KMS-11 (cell line): ENCODE measurements at regions not wholly inside any gene's neighbourhood (a gene's known extent, or its start where the extent isn't known, plus 50 kb on each side); places are given as distances from the start of the nearest gene placed in this dataset.

Experiments
- H2AFZ ChIP-seq: fragments of 200-600 bp; sonication (generic); 2 replicates; pipeline ENCODE4 v1.6.1; 2016; ENCODE audit warnings: antibody characterized with exemption, mixed run types, low read depth
- H3K27ac ChIP-seq: fragments of 200-600 bp; sonication (generic); 2 replicates; pipeline ENCODE4 v1.6.1; 2016; ENCODE audit warnings: mild to moderate bottlenecking, mixed run types
- H3K27me3 ChIP-seq: fragments of 200-600 bp; sonication (generic); 2 replicates; pipeline ENCODE4 v1.6.1; 2017; ENCODE audit warnings: mild to moderate bottlenecking, low read depth, mixed run types, moderate library complexity; ENCODE audit not compliant: insufficient read depth
- H3K36me3 ChIP-seq: fragments of 200-600 bp; sonication (generic); 2 replicates; pipeline ENCODE4 v1.6.1; 2017; ENCODE audit warnings: mild to moderate bottlenecking, mixed run types; ENCODE audit not compliant: insufficient read depth
- H3K4me1 ChIP-seq: fragments of 200-600 bp; sonication (generic); 2 replicates; pipeline ENCODE4 v1.6.1; 2016; ENCODE audit warnings: mild to moderate bottlenecking, low read depth, mixed run types; ENCODE audit not compliant: poor library complexity, severe bottlenecking
- H3K4me2 ChIP-seq: fragments of 200-600 bp; sonication (generic); 2 replicates; pipeline ENCODE4 v1.7.0; 2016; ENCODE audit warnings: mild to moderate bottlenecking, mixed run types
- H3K4me3 ChIP-seq: fragments of 200-600 bp; sonication (generic); IDR thresholded peaks from 2 replicates; pipeline ENCODE4 v1.6.1; 2017; ENCODE audit warnings: low read depth, low read length, mixed read lengths; ENCODE audit not compliant: insufficient read depth
- H3K79me2 ChIP-seq: fragments of 200-600 bp; sonication (generic); 2 replicates; pipeline ENCODE4 v1.6.1; 2016; ENCODE audit warnings: low read depth, mixed run types; ENCODE audit not compliant: insufficient read depth
- H3K9ac ChIP-seq: fragments of 200-600 bp; sonication (generic); 2 replicates; pipeline ENCODE4 v1.6.1; 2016; ENCODE audit warnings: mild to moderate bottlenecking, mixed run types
- H4K20me1 ChIP-seq: fragments of 200-600 bp; sonication (generic); 2 replicates; pipeline ENCODE4 v1.6.1; 2016; ENCODE audit warnings: mild to moderate bottlenecking, mixed run types; ENCODE audit not compliant: insufficient read depth
- CTCF ChIP-seq: fragments of 200-600 bp; sonication (generic); conservative IDR thresholded peaks from 2 replicates; pipeline ENCODE4 v1.6.1; 2017; ENCODE audit warnings: low read depth, mild to moderate bottlenecking, antibody characterized with exemption, low read length, moderate library complexity, mixed read lengths

DNA sequence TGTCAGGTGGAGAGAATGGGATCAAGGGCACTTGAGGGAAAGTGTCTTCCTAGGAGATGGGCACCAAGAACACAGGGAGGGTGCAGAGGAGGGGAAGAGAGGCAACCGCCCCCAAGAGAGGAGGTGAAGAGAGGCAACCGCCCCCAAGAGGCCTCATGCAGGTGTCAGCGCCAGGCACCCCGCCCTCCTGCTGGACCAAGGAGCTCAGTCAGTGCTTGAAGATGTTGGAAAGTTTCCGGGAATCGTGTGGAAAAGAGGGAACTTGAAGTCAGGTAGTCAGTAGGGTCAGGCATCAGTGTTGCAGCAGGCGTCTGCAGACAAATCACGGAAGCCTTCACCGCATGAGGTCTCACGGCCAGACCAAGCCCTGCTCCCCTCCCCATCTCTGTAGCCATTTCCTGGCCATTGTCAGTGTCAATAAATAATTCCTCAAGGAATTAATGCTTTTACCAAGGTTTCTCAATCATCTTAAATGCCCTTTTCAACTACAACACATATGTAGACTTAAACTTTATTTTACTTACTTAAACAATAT, 353.1 kb downstream of the EIPR1 start:
- no peaks in the 10 kb centered on the region for H4K20me1 ChIP-seq
- no peaks in the 10 kb centered on the region for H3K36me3 ChIP-seq
- H3K4me3 ChIP-seq, result no peak overlapping the region
- no peaks in the 10 kb centered on the region for H3K27me3 ChIP-seq
- H3K27ac ChIP-seq, result no peak overlapping the region
- H2AFZ ChIP-seq, result no peak overlapping the region
- no peak for TF ChIP-seq CTCF
- H3K79me2 ChIP-seq, result no peaks in the 10 kb centered on the region
- no peak overlapping the region for H3K9ac ChIP-seq
- no peak overlapping the region for H3K4me2 ChIP-seq
- no peaks in the 10 kb centered on the region for H3K4me1 ChIP-seq

GRCh38 chr2:3023531-3023930, 354.1 kb downstream of the EIPR1 start:
- H3K36me3 ChIP-seq, result no peaks in the 10 kb centered on the region

DNA sequence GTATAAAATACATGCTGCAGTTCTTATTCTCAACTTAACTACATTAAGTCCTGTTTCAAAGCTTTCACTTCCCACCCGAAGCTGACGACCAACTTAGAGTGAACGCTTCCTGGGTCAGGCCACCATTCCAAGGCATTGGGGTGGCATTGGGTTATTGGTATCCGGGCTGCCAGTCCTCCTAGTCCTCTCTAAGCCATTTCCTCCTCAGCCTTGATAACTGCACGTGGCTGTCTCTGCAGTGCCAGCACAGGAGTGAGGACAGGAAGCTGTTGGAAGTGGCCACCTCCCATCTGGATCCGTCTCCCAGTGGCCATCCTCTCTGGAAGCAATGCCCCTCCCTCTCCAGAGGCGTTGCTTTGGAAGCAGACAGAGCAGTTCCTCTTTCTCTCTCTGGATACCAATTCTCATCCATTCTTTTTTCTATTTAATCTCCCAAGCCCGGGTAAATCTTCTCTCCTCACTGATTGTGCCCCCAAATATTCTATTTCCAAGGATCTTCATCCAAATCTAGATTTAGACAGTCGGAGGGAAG, 354.7 kb downstream of the EIPR1 start:
- no peak overlapping the region for H3K4me3 ChIP-seq
- H4K20me1 ChIP-seq, result no peaks in the 10 kb centered on the region
- no peaks in the 10 kb centered on the region for H3K27me3 ChIP-seq
- H3K36me3 ChIP-seq, result no peaks in the 10 kb centered on the region
- H3K9ac ChIP-seq, result no peak overlapping the region
- H3K79me2 ChIP-seq, result no peaks in the 10 kb centered on the region
- no peaks in the 10 kb centered on the region for H3K4me1 ChIP-seq
- TF ChIP-seq CTCF, result no peak
- no peak overlapping the region for H3K4me2 ChIP-seq
- H2AFZ ChIP-seq, result no peak overlapping the region
- H3K27ac ChIP-seq, result no peak overlapping the region

More at GRCh38 chr2:3023531-3023930, 354.1 kb downstream of the EIPR1 start:
- no peak for TF ChIP-seq CTCF
- H3K27ac ChIP-seq, result no peak overlapping the region
- no peak overlapping the region for H3K4me3 ChIP-seq
- H3K4me1 ChIP-seq, result no peaks in the 10 kb centered on the region
- no peak overlapping the region for H3K9ac ChIP-seq
- no peak overlapping the region for H3K4me2 ChIP-seq
- H3K27me3 ChIP-seq, result no peaks in the 10 kb centered on the region
- no peak overlapping the region for H2AFZ ChIP-seq
- H4K20me1 ChIP-seq, result no peaks in the 10 kb centered on the region
- no peaks in the 10 kb centered on the region for H3K79me2 ChIP-seq

- no peaks in the 10 kb centered on the region for H3K4me1 ChIP-seq
- H3K36me3 ChIP-seq, result no peaks in the 10 kb centered on the region
- H4K20me1 ChIP-seq, result no peaks in the 10 kb centered on the region
- no peak overlapping the region for H3K27ac ChIP-seq
- no peak overlapping the region for H3K4me3 ChIP-seq
- H3K27me3 ChIP-seq, result no peaks in the 10 kb centered on the region
- no peak overlapping the region for H2AFZ ChIP-seq
- TF ChIP-seq CTCF, result no peak
- no peaks in the 10 kb centered on the region for H3K79me2 ChIP-seq
- H3K4me2 ChIP-seq, result no peak overlapping the region
- H3K9ac ChIP-seq, result no peak overlapping the region
These were observed 355.9 kb downstream of the EIPR1 start for GRCh38 chr2:3021720-3022119.
